ENCODE measurements at regions not wholly inside any gene's neighbourhood (a gene's known extent, or its start where the extent isn't known, plus 50 kb on each side); places are given as distances from the start of the nearest gene placed in this dataset.

DNA sequence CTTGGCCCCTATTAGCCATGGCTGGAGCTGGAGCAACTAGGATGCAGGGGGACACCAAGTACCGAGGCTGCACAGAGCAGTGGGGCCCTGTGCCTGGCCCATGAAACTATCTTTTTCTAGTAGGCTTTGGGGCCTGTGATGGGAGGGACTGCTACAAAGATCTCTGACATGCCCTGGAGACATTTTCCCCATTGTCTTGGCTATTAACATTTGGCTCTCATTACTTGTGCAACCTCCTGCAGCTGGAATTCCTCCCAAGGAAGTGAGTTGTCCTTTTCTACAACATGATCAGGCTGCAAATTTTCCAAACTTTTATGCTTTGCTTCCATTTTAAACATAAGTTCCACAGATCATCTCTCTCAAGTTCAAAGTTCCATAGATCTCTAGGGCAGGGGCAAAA is 174.7 kb upstream of the ANKFN1 start:
- DNase-seq (ENCODE audit: low spot score in 2 of 2), result no peak
- TF ChIP-seq POLR2A (IDR thresholded peaks at IDR 0.05), result no peak
- no peak for TF ChIP-seq POLR2AphosphoS5 (IDR thresholded peaks at IDR 0.05)
- TF ChIP-seq, protein P1, sequence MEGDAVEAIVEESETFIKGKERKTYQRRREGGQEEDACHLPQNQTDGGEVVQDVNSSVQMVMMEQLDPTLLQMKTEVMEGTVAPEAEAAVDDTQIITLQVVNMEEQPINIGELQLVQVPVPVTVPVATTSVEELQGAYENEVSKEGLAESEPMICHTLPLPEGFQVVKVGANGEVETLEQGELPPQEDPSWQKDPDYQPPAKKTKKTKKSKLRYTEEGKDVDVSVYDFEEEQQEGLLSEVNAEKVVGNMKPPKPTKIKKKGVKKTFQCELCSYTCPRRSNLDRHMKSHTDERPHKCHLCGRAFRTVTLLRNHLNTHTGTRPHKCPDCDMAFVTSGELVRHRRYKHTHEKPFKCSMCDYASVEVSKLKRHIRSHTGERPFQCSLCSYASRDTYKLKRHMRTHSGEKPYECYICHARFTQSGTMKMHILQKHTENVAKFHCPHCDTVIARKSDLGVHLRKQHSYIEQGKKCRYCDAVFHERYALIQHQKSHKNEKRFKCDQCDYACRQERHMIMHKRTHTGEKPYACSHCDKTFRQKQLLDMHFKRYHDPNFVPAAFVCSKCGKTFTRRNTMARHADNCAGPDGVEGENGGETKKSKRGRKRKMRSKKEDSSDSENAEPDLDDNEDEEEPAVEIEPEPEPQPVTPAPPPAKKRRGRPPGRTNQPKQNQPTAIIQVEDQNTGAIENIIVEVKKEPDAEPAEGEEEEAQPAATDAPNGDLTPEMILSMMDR (IDR thresholded peaks at IDR 0.05), result no peak
- H3K4me3 ChIP-seq, result no peak overlapping the region
- H3K9me3 ChIP-seq, result no peaks in the 10 kb centered on the region
- no peaks in the 10 kb centered on the region for H3K36me3 ChIP-seq
- no peak overlapping the region for H3K27ac ChIP-seq
- H3K27me3 ChIP-seq, result no peaks in the 10 kb centered on the region
- no peaks in the 10 kb centered on the region for H3K4me1 ChIP-seq
- intact Hi-C loops (cut with DNase I; ENCODE audit: low total_unique reads), result no loop called here

DNA sequence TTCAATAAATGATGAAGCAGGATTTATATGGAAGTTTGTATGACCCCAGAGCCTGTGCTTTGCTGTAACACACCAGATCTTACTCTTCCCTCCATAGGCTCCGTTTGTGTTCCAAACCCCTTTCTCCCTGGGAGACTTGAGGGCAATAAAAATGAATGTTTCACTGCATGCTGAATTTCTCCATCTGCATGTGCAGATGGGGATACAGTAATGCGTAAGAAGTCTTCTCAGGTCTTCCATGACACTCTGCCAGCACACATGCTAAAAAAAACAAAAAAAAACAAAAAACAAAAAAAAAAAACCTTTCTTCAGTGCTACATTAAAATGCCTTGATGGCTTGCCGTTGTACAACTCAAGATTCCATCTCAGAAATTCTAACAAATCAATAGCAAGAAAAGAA is 170.2 kb upstream of the ANKFN1 start:
- H3K27ac ChIP-seq, result no peak overlapping the region
- H3K4me3 ChIP-seq, result no peak overlapping the region
- no peaks in the 10 kb centered on the region for H3K4me1 ChIP-seq
- intact Hi-C loops (cut with DNase I; ENCODE audit: low total_unique reads), result no loop called here
- TF ChIP-seq POLR2A (IDR thresholded peaks at IDR 0.05), result no peak
- TF ChIP-seq, protein P1 (IDR thresholded peaks at IDR 0.05), result no peak
- DNase-seq (ENCODE audit: low spot score in 2 of 2), result no peak
- no peaks in the 10 kb centered on the region for H3K9me3 ChIP-seq
- H3K27me3 ChIP-seq, result no peaks in the 10 kb centered on the region
- no peaks in the 10 kb centered on the region for H3K36me3 ChIP-seq

DNA sequence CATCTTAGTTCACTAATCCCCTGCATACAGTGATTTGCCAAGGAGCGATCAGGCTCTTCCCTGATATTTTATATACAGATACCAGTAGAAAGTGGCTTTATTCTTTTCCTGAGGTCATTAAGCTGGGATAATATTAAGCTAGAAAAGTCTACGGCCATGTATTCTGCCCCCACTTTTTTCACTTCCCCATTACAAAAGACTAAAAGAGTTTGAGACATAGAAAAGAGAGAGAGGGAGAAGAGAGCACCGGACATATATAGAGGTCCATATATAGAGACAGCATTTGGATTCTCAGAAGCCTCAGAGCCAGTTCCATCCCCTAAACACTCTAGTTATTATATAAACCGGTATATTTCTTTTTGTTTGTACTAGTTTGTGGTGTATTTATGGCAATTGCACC is 166.5 kb upstream of the ANKFN1 start:
- TF ChIP-seq, protein P1 (IDR thresholded peaks at IDR 0.05), result no peak
- TF ChIP-seq POLR2A (IDR thresholded peaks at IDR 0.05) (no peak), POLR2AphosphoS5 (IDR thresholded peaks at IDR 0.05) (no peak)
- Histone ChIP-seq H3K9me3 (peaks cover 0 to 2% of the 10 kb centered on the region in 2 donors), H3K4me3 (no peak overlapping the region), H3K36me3 (no peaks in the 10 kb centered on the region), H3K4me1 (no peaks in the 10 kb centered on the region), H3K27me3 (no peaks in the 10 kb centered on the region), H3K27ac (no peak overlapping the region)
- DNase-seq (ENCODE audit: low spot score in 2 of 2), result no peak
- intact Hi-C loops (cut with DNase I; ENCODE audit: low total_unique reads), result no loop called here

DNA sequence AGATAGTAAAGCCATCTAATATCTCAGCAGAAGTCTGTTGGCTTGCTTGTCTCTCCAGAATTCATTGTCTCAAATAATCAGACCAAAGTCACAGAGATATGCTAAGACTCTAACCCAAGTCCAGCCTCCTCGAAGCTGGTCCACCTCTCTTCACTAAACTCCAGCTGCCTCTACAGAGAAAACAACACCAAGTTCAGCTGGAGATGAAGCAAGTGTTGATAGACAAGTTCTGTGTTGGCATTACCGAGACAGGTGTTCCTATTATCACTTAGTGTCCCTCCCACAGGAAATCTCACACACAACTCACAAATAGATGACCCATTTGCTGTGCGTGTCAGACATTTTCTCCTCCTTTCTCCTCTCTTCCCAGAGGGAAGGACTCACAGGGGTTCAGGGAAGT is 164.4 kb upstream of the ANKFN1 start:
- Histone ChIP-seq H3K27me3 (no peaks in the 10 kb centered on the region), H3K27ac (no peak overlapping the region), H3K36me3 (no peaks in the 10 kb centered on the region), H3K4me1 (no peaks in the 10 kb centered on the region), H3K9me3 (peaks cover 4 to 11% of the 10 kb centered on the region in 2 donors), H3K4me3 (no peak overlapping the region)
- intact Hi-C loops (cut with DNase I; ENCODE audit: low total_unique reads), result no loop called here
- DNase-seq (ENCODE audit: low spot score in 2 of 2), result no peak
- TF ChIP-seq POLR2AphosphoS5 (IDR thresholded peaks at IDR 0.05), result no peak
- no peak for TF ChIP-seq POLR2A (IDR thresholded peaks at IDR 0.05)
- TF ChIP-seq, protein P1 (IDR thresholded peaks at IDR 0.05), result no peak

DNA sequence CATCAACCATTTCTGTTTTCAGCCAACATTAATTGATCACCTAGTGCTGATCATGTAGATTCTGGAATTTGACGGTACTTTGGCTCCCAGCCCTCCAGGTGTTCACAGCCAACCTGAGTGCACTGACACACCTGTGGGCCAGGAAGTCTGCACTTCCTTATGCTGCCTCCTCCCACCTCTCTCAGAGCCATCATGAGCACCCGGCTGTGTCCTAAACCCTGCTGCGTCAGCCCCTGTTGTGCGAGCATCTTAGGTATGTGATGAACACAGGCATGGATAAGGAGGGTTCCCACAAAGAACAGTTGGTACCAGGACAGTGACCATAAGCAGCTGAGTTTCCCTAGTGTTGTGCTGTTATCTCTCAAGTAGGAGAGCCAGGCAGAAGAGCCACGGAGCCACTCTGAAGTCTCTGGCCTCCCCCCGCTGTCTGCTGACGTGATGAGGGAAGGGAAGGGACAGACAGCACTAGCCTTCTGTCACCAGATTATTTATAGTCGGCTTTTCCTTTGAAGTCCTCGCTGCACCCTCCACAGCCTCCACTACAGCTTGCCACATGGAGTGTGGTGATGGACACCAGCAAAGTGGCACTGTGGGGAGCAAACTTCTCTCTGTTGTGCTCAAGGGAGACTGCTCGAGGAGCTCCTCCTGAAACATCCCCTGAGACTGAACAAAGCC is 162.8 kb upstream of the ANKFN1 start:
- intact Hi-C loops (cut with DNase I; ENCODE audit: low total_unique reads), result no loop called here
- TF ChIP-seq, protein P1 (IDR thresholded peaks at IDR 0.05), result no peak
- TF ChIP-seq POLR2AphosphoS5 (IDR thresholded peaks at IDR 0.05) (no peak), POLR2A (IDR thresholded peaks at IDR 0.05) (no peak)

More for the DNA sequence above, 162.8 kb upstream of the ANKFN1 start:
- Histone ChIP-seq H3K36me3 (no peaks in the 10 kb centered on the region), H3K4me1 (no peaks in the 10 kb centered on the region), H3K27ac (no peak overlapping the region), H3K9me3 (peaks cover 4 to 11% of the 10 kb centered on the region in 2 donors), H3K27me3 (no peaks in the 10 kb centered on the region), H3K4me3 (no peak overlapping the region)
- no peak for DNase-seq (ENCODE audit: low spot score in 2 of 2)

Measured in breast epithelium (tissue), 4 donors.